Ishikawa (cell line): ENCODE measurements at regions not wholly inside any gene's neighbourhood (a gene's known extent, or its start where the extent isn't known, plus 50 kb on each side); places are given as distances from the start of the nearest gene placed in this dataset.

Experiments
- CEBPB ChIP-seq: IDR thresholded peaks from 2 replicates; pipeline ENCODE4 v1.6.1; 2012
- CREB1 ChIP-seq: IDR thresholded peaks from 2 replicates; pipeline ENCODE4 v1.6.1; 2012; ENCODE audit warnings: low read depth
- EGR1 ChIP-seq: IDR thresholded peaks from 2 replicates; pipeline ENCODE4 v1.6.1; 2012
- EP300 ChIP-seq: IDR thresholded peaks from 2 replicates; pipeline ENCODE4 v1.6.1; 2012; ENCODE audit warnings: borderline replicate concordance
- FOXM1 ChIP-seq: IDR thresholded peaks from 2 replicates; pipeline ENCODE4 v1.6.1; 2012; ENCODE audit warnings: low read depth, borderline replicate concordance
- NFIC ChIP-seq: IDR thresholded peaks from 2 replicates; pipeline ENCODE4 v1.6.1; 2012
- RAD21 ChIP-seq: IDR thresholded peaks from 2 replicates; pipeline ENCODE4 v1.6.1; 2012; ENCODE audit warnings: low read depth
- TAF1 ChIP-seq: IDR thresholded peaks from 2 replicates; pipeline ENCODE4 v1.6.1; 2012; ENCODE audit warnings: low read depth, mild to moderate bottlenecking
- TCF12 ChIP-seq: IDR thresholded peaks from 2 replicates; pipeline ENCODE4 v1.6.1; 2012; ENCODE audit warnings: low read depth
- TEAD4 ChIP-seq: IDR thresholded peaks from 2 replicates; pipeline ENCODE4 v1.6.1; 2012
- YY1 ChIP-seq: IDR thresholded peaks from 2 replicates; pipeline ENCODE4 v1.6.1; 2012; ENCODE audit warnings: low read depth
- ZBTB7A ChIP-seq: IDR thresholded peaks from 2 replicates; pipeline ENCODE4 v1.6.1; 2012; ENCODE audit warnings: low read depth
- TF ChIP-seq, protein P1 (sequence below): IDR thresholded peaks from 2 replicates; pipeline ENCODE4 v1.6.1; 2012; ENCODE audit warnings: low read depth, mild to moderate bottlenecking
- TF ChIP-seq, protein P2 (sequence below): IDR thresholded peaks from 2 replicates; pipeline ENCODE4 v1.6.1; 2012
- TF ChIP-seq, protein P3 (sequence below): IDR thresholded peaks from 2 replicates; pipeline ENCODE4 v1.6.1; 2012

DNA sequence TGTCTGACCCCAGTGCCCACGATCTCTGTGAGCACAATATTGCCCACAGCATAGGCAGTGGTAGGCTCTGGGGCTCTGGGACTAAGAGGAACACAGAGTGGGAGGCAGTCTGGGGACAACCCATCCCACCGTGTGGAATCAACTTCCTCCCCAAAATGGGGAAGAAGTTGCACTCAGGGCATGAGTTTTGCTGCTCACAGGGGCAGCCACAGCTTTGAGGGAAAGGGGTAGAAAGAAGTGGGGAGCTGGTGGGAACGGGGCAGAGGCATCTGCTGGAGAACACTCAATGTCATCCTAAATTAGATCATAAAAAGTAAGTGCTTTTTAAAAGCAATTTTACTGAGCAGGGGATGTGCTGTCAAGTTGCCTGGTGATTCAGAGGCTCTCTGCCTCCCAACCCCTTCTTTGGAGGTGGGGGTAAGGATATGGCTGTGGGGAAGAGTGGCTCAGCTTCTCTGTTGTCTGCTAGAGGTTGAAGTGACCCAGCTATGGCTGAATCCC is 233.8 kb upstream of the NCAM1 start:
- TF ChIP-seq, protein P1, sequence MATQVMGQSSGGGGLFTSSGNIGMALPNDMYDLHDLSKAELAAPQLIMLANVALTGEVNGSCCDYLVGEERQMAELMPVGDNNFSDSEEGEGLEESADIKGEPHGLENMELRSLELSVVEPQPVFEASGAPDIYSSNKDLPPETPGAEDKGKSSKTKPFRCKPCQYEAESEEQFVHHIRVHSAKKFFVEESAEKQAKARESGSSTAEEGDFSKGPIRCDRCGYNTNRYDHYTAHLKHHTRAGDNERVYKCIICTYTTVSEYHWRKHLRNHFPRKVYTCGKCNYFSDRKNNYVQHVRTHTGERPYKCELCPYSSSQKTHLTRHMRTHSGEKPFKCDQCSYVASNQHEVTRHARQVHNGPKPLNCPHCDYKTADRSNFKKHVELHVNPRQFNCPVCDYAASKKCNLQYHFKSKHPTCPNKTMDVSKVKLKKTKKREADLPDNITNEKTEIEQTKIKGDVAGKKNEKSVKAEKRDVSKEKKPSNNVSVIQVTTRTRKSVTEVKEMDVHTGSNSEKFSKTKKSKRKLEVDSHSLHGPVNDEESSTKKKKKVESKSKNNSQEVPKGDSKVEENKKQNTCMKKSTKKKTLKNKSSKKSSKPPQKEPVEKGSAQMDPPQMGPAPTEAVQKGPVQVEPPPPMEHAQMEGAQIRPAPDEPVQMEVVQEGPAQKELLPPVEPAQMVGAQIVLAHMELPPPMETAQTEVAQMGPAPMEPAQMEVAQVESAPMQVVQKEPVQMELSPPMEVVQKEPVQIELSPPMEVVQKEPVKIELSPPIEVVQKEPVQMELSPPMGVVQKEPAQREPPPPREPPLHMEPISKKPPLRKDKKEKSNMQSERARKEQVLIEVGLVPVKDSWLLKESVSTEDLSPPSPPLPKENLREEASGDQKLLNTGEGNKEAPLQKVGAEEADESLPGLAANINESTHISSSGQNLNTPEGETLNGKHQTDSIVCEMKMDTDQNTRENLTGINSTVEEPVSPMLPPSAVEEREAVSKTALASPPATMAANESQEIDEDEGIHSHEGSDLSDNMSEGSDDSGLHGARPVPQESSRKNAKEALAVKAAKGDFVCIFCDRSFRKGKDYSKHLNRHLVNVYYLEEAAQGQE, result no peak
- TF ChIP-seq TCF12 (no peak), ZBTB7A (no peak), EP300 (no peak), CREB1 (no peak), TEAD4 (no peak), YY1 (no peak), FOXM1 (no peak), EGR1 (no peak), NFIC (no peak), RAD21 (no peak), TAF1 (no peak), CEBPB (no peak)
- TF ChIP-seq, protein P2, sequence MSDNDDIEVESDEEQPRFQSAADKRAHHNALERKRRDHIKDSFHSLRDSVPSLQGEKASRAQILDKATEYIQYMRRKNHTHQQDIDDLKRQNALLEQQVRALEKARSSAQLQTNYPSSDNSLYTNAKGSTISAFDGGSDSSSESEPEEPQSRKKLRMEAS, result no peak
- TF ChIP-seq, protein P3, sequence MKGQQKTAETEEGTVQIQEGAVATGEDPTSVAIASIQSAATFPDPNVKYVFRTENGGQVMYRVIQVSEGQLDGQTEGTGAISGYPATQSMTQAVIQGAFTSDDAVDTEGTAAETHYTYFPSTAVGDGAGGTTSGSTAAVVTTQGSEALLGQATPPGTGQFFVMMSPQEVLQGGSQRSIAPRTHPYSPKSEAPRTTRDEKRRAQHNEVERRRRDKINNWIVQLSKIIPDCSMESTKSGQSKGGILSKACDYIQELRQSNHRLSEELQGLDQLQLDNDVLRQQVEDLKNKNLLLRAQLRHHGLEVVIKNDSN, result no peak

DNA sequence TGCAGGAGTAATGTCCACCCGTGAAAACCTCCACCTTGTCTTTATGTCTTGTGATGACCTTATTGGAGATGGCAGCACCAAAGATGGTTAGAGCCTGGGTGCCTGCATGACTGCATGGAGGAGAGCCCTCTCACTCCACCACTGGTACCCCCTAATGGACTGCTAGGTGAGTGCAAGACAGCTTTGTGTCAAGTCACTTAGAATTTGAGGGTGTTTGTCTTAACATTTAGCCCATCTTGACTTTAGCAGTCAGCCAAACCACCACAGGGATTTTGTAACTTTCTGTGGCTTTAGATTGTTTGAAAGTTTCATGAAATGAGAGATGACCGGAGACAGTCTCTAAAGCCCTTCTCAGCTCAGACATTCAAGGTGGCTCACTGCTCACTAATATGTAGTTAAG is 232.9 kb upstream of the NCAM1 start:
- TF ChIP-seq, protein P3, result no peak
- TF ChIP-seq TAF1 (no peak), ZBTB7A (no peak), FOXM1 (no peak)

DNA sequence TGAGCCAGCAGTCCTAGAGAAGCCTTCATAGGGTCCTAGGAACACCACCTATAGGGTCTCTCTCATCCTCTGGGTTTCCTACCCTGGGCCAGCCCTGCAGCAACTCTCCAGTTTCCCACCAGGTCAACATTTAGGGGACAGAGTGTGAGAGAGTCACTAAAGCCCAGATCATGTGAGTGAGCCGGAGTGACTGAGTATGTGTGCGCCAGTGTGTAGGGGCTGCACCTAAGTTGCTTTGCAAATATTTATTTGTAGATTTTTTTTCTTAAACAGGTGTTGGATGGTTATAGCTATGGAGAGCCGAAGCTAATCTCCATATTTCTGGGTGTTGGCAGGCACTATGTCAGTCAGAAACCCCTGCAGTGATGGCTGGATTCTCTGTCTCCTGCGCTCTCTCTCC is 232.5 kb upstream of the NCAM1 start:
- TF ChIP-seq, protein P1, result no peak
- TF ChIP-seq TEAD4, result no peak

DNA sequence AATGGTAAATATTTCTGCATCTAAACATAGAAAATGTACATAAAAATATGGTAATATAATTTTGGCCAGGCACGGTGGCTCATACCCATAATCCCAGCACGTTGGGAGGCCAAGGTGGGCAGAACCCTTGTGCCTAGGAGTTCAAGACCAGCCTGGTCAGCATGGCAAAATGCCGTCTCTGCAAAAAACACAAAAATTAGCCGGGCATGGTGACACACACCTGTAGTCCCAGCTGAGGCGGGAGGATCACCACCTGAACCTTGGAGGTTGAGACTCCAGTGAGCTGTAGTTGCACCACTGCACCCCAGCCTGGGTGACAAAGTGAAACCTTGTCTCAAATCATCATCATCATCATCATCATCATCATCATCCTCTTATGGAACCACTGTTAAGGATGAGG is 230.6 kb upstream of the NCAM1 start:
- TF ChIP-seq TAF1, result no peak
- no peak for TF ChIP-seq EP300
- TF ChIP-seq TEAD4, result no peak
- TF ChIP-seq TCF12, result no peak
- no peak for TF ChIP-seq CREB1
- TF ChIP-seq, protein P3, result no peak

DNA sequence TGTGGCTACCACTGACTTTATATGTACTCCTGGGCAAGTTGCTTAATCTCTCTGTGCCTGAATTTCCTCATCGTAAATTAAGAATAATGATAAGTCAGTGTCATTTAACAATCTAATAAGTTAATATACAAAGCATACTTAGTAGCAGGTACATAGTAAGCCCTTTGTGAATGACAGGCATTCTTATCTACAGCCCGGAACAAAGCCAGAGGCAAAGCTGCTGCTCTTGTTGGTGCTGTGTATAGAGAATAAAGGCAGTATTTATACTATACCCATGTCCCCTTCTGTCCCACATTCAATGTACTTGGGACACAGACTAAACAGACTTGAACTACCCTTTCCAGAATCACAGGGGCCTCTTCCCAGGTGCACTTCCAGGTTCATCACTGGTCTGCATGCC is 229.7 kb upstream of the NCAM1 start:
- TF ChIP-seq RAD21 (no peak), EGR1 (no peak), YY1 (no peak), TAF1 (no peak), ZBTB7A (no peak), CEBPB (no peak), TCF12 (no peak), CREB1 (no peak), FOXM1 (no peak), NFIC (no peak), TEAD4 (no peak)
- TF ChIP-seq, protein P2, result no peak
- TF ChIP-seq, protein P1, result no peak
